ENCODE measurements at regions not wholly inside any gene's neighbourhood (a gene's known extent, or its start where the extent isn't known, plus 50 kb on each side); places are given as distances from the start of the nearest gene placed in this dataset.

DNA sequence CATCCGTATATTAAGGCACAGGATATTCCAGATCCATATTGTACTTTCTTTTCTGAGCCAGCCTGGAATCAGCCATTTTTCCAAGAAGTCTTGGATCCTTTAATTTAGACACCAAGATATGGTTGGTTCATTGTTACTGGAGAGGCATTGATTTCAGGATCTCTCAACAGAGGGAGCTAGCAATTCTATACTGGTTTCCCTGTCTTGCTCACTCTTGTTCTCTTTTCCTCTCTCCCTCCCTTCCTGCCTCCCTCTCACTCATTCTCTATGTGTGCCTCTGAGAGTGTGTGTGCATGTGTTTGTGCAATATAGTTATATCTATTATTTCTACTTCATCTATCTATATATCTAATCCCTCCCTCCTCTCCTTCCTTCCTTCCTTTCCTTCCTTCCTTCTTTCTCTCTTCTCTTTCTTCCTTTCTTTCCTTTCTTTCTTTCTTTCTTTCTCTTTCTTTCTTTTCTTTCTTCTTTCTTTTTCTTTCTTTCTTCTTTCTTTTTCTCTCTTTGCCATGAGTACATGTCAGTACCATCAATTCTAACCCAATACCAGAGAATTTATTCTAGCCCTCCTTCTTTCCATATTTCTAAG is 299.1 kb downstream of the EPHA7 start:
- Mint-ChIP-seq H3K4me3 (no peak overlapping the region), H3K9me3 (peaks cover 0 to 2% (median 0%) of the 10 kb centered on the region in 7 donors), H3K4me1 (no peaks in the 10 kb centered on the region), H3K36me3 (no peaks in the 10 kb centered on the region), H3K27ac (no peak overlapping the region), H3K27me3 (no peaks in the 10 kb centered on the region)
- no peak for DNase-seq
- ATAC-seq (ENCODE audit: low read depth in 2 of 2), result no peak

DNA sequence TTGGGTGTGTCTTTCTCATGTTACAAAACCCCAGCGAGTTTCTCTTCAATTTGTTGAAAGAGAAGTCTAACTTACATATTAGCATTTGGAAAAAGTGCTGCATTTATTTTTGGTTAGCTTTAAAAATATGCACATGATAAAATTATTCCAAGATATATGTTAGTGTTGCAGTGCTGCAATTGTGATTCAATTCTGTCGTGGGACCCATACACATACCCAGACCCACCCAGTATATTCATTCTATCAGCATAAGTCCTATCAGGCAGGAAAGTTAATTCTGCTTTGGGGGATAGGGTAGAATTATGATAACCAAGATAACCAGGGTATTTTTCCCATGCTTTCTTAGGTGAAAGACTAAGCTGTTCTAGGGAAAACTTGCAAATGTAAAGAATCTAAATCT is 313.5 kb downstream of the EPHA7 start:
- no peaks in the 10 kb centered on the region for H3K27me3 Mint-ChIP-seq
- no peak overlapping the region for H3K4me3 Mint-ChIP-seq
- H3K36me3 Mint-ChIP-seq, result no peaks in the 10 kb centered on the region
- no peak overlapping the region for H3K27ac Mint-ChIP-seq
- DNase-seq (no peak), ATAC-seq (ENCODE audit: low read depth in 2 of 2) (no peak)
- no peaks in the 10 kb centered on the region for H3K4me1 Mint-ChIP-seq
- H3K9me3 Mint-ChIP-seq, result peaks cover 0 to 13% (median 0%) of the 10 kb centered on the region in 7 donors

DNA sequence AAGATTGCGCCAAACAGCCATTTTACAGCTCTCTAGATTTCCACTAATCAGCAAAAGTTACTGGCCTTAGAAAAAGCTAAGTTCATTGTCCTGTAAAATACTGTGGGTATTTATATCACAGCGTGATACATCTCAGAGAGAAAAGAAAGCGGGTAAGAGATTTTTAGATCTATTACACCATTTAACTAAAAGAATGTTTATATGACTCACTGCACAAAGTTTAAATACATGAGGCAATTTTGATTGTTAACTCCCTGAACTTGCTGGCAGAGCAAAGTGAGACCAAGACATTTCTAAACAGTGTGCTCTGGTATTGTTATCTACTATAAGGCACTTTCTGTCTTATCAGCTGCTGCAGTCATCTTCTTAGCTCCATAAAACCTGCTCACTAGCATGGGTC is 314.3 kb downstream of the EPHA7 start:
- DNase-seq, result no peak
- Mint-ChIP-seq H3K36me3 (no peaks in the 10 kb centered on the region), H3K4me3 (no peak overlapping the region), H3K9me3 (peaks cover 0 to 17% (median 3%) of the 10 kb centered on the region in 7 donors), H3K27me3 (no peaks in the 10 kb centered on the region), H3K4me1 (no peaks in the 10 kb centered on the region), H3K27ac (no peak overlapping the region)
- ATAC-seq (ENCODE audit: low read depth in 2 of 2), result no peak

DNA sequence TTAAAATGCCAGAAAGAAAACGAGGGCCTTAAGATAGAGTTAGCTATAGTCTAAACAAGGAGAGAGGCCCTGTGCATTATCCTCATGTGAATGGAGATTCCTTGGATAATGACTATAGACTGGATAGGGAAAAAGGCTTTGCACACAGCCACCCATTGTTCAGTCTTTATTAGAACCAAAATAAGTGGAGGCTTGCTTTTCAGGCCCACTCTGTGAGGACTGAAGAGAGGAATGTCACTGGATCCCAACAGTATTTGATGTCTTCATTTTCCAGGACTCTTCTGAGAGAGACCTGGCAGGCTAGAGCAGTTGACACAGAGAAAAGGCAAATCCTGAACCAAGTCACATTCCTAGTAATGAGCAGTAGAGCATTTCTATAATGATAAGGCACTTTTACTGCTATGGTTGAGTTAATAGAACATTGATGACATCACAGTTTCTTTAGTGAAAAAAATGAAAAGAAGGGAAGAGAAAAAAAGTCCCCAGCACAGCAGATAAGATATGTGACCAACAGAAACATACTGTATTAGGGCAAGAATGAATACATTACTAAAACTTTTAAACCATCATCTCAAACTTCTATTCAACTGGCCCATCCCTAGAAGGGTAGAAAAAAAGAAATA is 315.1 kb downstream of the EPHA7 start:
- no peak for ATAC-seq (ENCODE audit: low read depth in 2 of 2)
- no peaks in the 10 kb centered on the region for H3K4me1 Mint-ChIP-seq
- H3K36me3 Mint-ChIP-seq, result no peaks in the 10 kb centered on the region
- H3K9me3 Mint-ChIP-seq, result peaks cover 0 to 17% (median 3%) of the 10 kb centered on the region in 7 donors
- no peak overlapping the region for H3K27ac Mint-ChIP-seq
- no peaks in the 10 kb centered on the region for H3K27me3 Mint-ChIP-seq
- H3K4me3 Mint-ChIP-seq, result no peak overlapping the region
- no peak for DNase-seq

- Mint-ChIP-seq H3K9me3 (peaks cover 0 to 4% (median 0%) of the 10 kb centered on the region in 7 donors), H3K27me3 (peaks cover 0 to 5% (median 0%) of the 10 kb centered on the region in 3 donors), H3K4me1 (no peaks in the 10 kb centered on the region), H3K27ac (no peak overlapping the region), H3K36me3 (no peaks in the 10 kb centered on the region), H3K4me3 (no peak overlapping the region)
- ATAC-seq (ENCODE audit: low read depth in 2 of 2) (no peak), DNase-seq (no peak)
Measured at GRCh38 chr6:93088621-93089501, 330.5 kb downstream of the EPHA7 start.

GRCh38 chr6:93087606-93088005 is 331.8 kb downstream of the EPHA7 start:
- no peaks in the 10 kb centered on the region for H3K4me1 Mint-ChIP-seq
- H3K4me3 Mint-ChIP-seq, result no peak overlapping the region
- H3K9me3 Mint-ChIP-seq, result peaks cover 0 to 4% (median 0%) of the 10 kb centered on the region in 7 donors
- no peaks in the 10 kb centered on the region for H3K36me3 Mint-ChIP-seq
- ATAC-seq (ENCODE audit: low read depth in 2 of 2), result no peak
- no peak overlapping the region for H3K27ac Mint-ChIP-seq
- H3K27me3 Mint-ChIP-seq, result peaks cover 0 to 5% (median 0%) of the 10 kb centered on the region in 3 donors
- no peak for DNase-seq

GRCh38 chr6:93086351-93086750 is 333.0 kb downstream of the EPHA7 start:
- peaks cover 0 to 4% (median 0%) of the 10 kb centered on the region in 7 donors for H3K9me3 Mint-ChIP-seq
- peaks cover 0 to 5% (median 0%) of the 10 kb centered on the region in 3 donors for H3K27me3 Mint-ChIP-seq
- H3K27ac Mint-ChIP-seq, result no peak overlapping the region
- no peak overlapping the region for H3K4me3 Mint-ChIP-seq
- no peaks in the 10 kb centered on the region for H3K4me1 Mint-ChIP-seq
- DNase-seq (no peak), ATAC-seq (ENCODE audit: low read depth in 2 of 2) (no peak)
- H3K36me3 Mint-ChIP-seq, result no peaks in the 10 kb centered on the region

GRCh38 chr6:93083337-93084230 is 335.8 kb downstream of the EPHA7 start:
- H3K36me3 Mint-ChIP-seq, result no peaks in the 10 kb centered on the region
- ATAC-seq (ENCODE audit: low read depth in 2 of 2) (no peak), DNase-seq (no peak)
- H3K9me3 Mint-ChIP-seq, result peaks cover 0 to 2% (median 0%) of the 10 kb centered on the region in 7 donors
- no peak overlapping the region for H3K4me3 Mint-ChIP-seq
- no peaks in the 10 kb centered on the region for H3K27me3 Mint-ChIP-seq
- H3K4me1 Mint-ChIP-seq, result no peaks in the 10 kb centered on the region
- H3K27ac Mint-ChIP-seq, result no peak overlapping the region

DNA sequence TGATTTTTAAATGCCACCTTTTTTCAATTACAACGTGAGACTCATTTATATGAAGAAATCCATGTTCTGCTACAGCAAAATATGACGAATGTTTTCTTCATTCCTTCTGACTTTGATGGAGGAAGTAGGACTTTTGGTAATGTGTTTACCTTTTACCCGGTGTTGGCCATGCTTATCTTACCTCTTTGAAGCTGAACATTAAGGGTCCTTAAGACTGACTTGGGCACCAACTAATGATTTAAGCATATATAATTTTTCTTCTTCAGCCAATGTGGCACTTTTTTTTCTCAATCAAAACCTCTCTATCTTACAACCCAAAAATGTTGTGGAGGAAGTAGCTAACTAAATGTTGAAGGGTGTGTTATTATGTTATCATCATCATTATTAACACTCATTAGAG is 337.5 kb downstream of the EPHA7 start:
- DNase-seq (no peak), ATAC-seq (ENCODE audit: low read depth in 2 of 2) (no peak)
- H3K27me3 Mint-ChIP-seq, result no peaks in the 10 kb centered on the region
- no peaks in the 10 kb centered on the region for H3K4me1 Mint-ChIP-seq
- H3K36me3 Mint-ChIP-seq, result no peaks in the 10 kb centered on the region
- H3K9me3 Mint-ChIP-seq, result peaks cover 0 to 2% (median 0%) of the 10 kb centered on the region in 7 donors
- H3K27ac Mint-ChIP-seq, result no peak overlapping the region
- H3K4me3 Mint-ChIP-seq, result no peak overlapping the region

GRCh38 chr6:93079061-93079460 is 340.3 kb downstream of the EPHA7 start:
- H3K27ac Mint-ChIP-seq, result no peak overlapping the region
- no peaks in the 10 kb centered on the region for H3K36me3 Mint-ChIP-seq
- no peaks in the 10 kb centered on the region for H3K4me1 Mint-ChIP-seq
- ATAC-seq (ENCODE audit: low read depth in 2 of 2) (no peak), DNase-seq (no peak)
- H3K27me3 Mint-ChIP-seq, result no peaks in the 10 kb centered on the region
- H3K4me3 Mint-ChIP-seq, result no peak overlapping the region
- peaks cover 0 to 2% (median 0%) of the 10 kb centered on the region in 7 donors for H3K9me3 Mint-ChIP-seq

- Mint-ChIP-seq H3K4me3 (no peak overlapping the region), H3K27ac (no peak overlapping the region), H3K4me1 (no peaks in the 10 kb centered on the region), H3K27me3 (no peaks in the 10 kb centered on the region), H3K9me3 (peaks cover 2 to 11% (median 4%) of the 10 kb centered on the region in 7 donors), H3K36me3 (no peaks in the 10 kb centered on the region)
- ATAC-seq (ENCODE audit: low read depth in 2 of 2) (no peak), DNase-seq (no peak)
Measured at GRCh38 chr6:93073811-93074210, 345.5 kb downstream of the EPHA7 start.

- no peak for DNase-seq
- H3K27me3 Mint-ChIP-seq, result peaks cover 0 to 4% (median 0%) of the 10 kb centered on the region in 3 donors
- peaks cover 2 to 12% (median 5%) of the 10 kb centered on the region in 7 donors for H3K9me3 Mint-ChIP-seq
- H3K4me3 Mint-ChIP-seq, result no peak overlapping the region
- no peaks in the 10 kb centered on the region for H3K36me3 Mint-ChIP-seq
- no peak overlapping the region for H3K27ac Mint-ChIP-seq
- no peak for ATAC-seq (ENCODE audit: low read depth in 2 of 2)
- H3K4me1 Mint-ChIP-seq, result no peaks in the 10 kb centered on the region
Measured at GRCh38 chr6:93069856-93070255, 349.5 kb downstream of the EPHA7 start.

DNA sequence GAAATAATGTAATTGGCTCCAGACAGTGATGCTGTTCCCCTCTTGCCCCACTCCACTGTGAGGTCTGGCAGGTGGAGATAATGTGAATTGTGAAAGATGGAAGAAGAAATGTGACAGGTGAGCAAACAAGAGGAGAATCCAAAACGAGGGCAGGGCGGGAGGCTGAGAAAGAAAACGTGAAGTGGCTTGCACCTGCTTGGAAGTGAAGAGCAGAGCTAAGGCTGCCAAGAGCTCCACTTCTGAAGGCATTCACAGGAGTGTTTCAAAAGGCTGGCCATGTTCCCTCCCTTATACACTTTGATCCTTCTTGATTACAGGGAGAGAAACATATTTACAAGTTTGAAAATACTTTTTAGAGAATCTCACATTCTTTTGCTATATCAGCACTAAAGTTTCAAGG is 359.4 kb downstream of the EPHA7 start:
- Mint-ChIP-seq H3K36me3 (no peaks in the 10 kb centered on the region), H3K4me1 (no peaks in the 10 kb centered on the region), H3K27me3 (no peaks in the 10 kb centered on the region), H3K9me3 (peaks cover 0 to 5% (median 3%) of the 10 kb centered on the region in 7 donors), H3K27ac (no peak overlapping the region), H3K4me3 (no peak overlapping the region)
- DNase-seq (no peak), ATAC-seq (ENCODE audit: low read depth in 2 of 2) (no peak)
